ENCODE measurements at regions not wholly inside any gene's neighbourhood (a gene's known extent, or its start where the extent isn't known, plus 50 kb on each side); places are given as distances from the start of the nearest gene placed in this dataset.

DNA sequence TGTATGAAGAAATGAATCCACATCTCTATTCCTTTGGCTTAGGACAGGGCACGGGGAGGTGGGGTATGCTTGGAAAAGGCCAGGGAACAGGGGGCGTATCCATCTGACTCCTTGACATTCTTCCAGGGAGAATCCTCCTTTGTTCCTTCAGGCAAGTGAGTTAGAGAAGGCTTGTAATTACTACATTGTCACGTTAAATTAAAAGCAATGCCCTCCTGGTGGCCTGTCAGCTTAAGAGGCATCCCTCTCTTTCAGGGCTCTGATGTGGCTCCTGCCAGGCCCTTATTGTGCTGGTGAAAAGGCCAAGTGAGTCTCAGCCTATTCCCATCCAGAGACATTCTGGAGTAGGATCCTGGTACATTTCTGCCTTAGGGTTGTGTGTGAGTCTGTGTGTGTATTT is 128.3 kb downstream of the FOXA2 start (continued):
- TF ChIP-seq PRDM10 (CRISPR knock-in tag; IDR thresholded peaks at IDR 0.05; ENCODE audit: low read depth) (no peak), ZBTB49 (CRISPR knock-in tag; IDR thresholded peaks at IDR 0.05; ENCODE audit: borderline replicate concordance) (no peak), ZNF460 (CRISPR knock-in tag; IDR thresholded peaks at IDR 0.05; ENCODE audit: borderline replicate concordance) (no peak), RARG (CRISPR knock-in tag; IDR thresholded peaks at IDR 0.05; ENCODE audit: low read depth) (no peak)
- TF ChIP-seq, protein P1, sequence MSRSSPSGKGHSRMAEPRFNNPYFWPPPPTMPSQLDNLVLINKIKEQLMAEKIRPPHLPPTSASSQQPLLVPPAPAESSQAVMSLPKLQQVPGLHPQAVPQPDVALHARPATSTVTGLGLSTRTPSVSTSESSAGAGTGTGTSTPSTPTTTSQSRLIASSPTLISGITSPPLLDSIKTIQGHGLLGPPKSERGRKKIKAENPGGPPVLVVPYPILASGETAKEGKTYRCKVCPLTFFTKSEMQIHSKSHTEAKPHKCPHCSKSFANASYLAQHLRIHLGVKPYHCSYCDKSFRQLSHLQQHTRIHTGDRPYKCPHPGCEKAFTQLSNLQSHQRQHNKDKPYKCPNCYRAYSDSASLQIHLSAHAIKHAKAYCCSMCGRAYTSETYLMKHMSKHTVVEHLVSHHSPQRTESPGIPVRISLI (CRISPR knock-in tag; IDR thresholded peaks at IDR 0.05; ENCODE audit: borderline replicate concordance), result no peak

All from HepG2 (cell line).